HG03108 (cell line): ENCODE measurements at regions not wholly inside any gene's neighbourhood (a gene's known extent, or its start where the extent isn't known, plus 50 kb on each side); places are given as distances from the start of the nearest gene placed in this dataset.

Experiments
- ATAC-seq: cut with Tn5 transposase; IDR thresholded peaks from one replicate; pipeline ENCODE4 v1.9.1; 2021; ENCODE audit warnings: moderate library complexity; ENCODE audit not compliant: unreplicated experiment

GRCh38 chr3:84835366-84835765, 123.4 kb upstream of the CADM2 start:
- ATAC-seq = no peak

DNA sequence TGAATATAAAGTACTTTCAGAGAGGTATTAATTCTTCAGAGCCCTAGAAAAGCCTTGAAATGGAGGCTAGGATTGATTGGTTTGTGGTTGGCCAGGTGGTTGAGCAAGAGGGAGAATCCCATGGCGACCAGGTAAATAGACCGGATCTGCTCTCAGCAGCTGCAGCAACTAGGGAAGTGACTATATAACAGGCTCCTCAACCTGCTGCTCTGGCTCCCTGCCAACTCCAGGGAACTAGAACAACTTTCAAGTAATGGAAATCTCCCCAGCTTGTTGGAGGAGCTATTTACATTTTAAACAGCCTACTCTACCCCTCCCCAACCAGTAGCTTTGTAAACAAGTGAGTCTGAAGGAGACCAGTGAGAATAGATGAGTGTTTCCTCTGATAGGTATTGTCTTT, 121.8 kb upstream of the CADM2 start:
- no peak for ATAC-seq

DNA sequence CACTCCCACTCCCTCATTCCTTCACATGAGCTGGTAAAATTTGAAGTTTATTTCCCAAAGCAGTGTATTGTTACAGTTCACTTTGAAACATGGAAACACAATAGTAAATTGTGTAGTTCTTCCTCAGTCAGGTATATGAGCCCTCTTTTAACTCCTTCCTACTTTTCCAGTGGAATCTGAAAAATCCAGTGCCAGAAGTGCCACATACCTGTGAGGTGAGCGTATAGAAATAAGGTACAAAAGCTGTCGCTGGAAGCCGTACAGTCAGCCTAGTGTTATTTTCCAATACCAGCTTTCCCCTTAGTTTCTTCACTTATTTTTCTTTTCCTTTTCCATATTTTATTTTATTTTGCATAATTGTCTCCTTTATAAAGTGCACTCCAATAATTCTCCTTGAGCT, 81.7 kb upstream of the CADM2 start:
- no peak for ATAC-seq

GRCh38 chr3:84881288-84881687, 77.5 kb upstream of the CADM2 start:
- ATAC-seq = no peak

- ATAC-seq = no peak
Measured at GRCh38 chr3:84885199-84885882, 73.4 kb upstream of the CADM2 start.

DNA sequence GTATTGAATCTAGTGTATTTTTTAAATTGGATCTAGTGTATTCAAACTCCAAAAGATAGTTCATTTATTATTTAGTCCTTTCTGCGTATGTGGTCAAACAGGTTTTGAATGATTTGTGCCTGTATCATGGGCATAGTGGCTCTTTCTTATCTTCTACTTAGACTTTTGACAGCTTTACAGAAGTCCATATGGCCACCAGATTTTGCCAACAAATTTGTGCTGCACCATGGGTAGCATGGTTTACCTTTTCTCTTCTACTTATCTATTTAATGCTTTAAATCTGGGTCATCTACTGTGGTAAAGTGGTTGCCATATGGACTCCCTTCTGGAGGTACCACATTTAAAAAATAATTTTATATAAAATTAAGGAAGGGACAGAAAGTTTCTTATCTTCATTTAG, 66.9 kb upstream of the CADM2 start:
- ATAC-seq = no peak

- ATAC-seq = no peak
Measured at GRCh38 chr3:84893211-84893610, 65.6 kb upstream of the CADM2 start.

GRCh38 chr3:84904212-84904611, 54.6 kb upstream of the CADM2 start:
- ATAC-seq = no peak

DNA sequence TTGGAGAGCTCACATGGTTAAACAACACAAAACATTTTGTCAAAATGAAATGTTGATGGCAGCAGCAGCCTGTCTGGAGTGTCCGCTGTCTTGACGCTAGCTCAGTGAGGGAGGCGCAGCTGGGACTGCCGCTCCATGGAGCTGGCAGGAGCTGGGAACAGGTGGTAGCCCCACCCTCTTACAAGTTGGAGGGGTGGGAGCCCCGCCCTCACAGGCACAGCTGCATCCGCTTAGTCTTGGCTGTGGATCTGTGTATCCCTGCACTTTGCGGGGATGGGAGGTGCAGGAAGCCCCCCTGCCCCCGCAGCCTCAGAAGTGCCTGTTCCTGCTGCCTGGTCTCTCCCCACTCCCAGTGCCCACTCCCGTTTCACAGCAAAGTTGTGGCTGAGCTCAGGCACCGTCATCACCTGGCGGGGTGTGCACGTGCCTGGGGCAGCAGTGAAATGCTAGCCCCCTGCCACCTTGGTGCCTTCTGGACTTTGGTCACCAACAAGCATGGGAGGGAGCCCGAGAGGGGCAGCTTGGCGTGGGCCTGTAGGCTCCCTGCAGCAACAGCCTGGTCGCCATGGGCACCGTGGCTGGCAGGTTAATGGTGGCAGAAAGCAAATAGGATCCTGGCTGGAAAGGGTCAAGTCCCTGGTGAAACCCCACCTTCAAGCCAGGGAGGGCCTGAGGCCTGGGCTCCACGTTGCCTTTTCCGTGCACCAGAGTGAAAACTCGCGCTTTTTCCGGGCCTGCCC, 53.8 kb upstream of the CADM2 start:
- ATAC-seq = no peak

GRCh38 chr3:84905556-84905920, 53.3 kb upstream of the CADM2 start:
- ATAC-seq = no peak

- no peak for ATAC-seq
Measured at GRCh38 chr3:84906065-84906464, 52.7 kb upstream of the CADM2 start.
